ENCODE measurements at regions not wholly inside any gene's neighbourhood (a gene's known extent, or its start where the extent isn't known, plus 50 kb on each side); places are given as distances from the start of the nearest gene placed in this dataset.

DNA sequence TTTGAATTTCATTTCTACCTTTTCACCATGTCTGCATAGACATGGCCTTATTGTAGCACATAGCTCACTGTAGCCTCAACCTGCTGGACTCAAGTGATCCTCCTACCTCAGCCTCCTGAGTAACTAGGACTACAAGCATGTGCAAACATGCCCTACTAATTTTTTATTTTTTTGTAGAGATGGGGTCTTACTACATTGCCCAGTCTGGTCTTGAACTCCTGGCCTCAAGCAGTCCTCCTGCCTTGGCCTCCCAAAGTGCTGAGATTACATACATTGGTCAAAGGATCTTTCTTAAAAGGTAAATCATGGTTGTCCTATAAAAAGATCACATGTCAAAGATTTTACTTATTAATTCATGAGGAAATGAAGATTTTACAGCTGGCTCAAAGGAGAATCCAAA lies 57.2 kb upstream of the GOLGA8B start:
- TF ChIP-seq GATA3 (IDR thresholded peaks at IDR 0.05; ENCODE audit: low read depth, low read length), result no peak
- TF ChIP-seq GATA2 (IDR thresholded peaks at IDR 0.05; ENCODE audit: low read depth, low read length), result no peak

GRCh38 chr15:34637305-34637704 lies 53.9 kb upstream of the GOLGA8B start:
- TF ChIP-seq GATA3 (IDR thresholded peaks at IDR 0.05; ENCODE audit: low read depth, low read length) (no peak), GATA2 (IDR thresholded peaks at IDR 0.05; ENCODE audit: low read depth, low read length) (no peak)
